A549 (cell line): ENCODE measurements at regions not wholly inside any gene's neighbourhood (a gene's known extent, or its start where the extent isn't known, plus 50 kb on each side); places are given as distances from the start of the nearest gene placed in this dataset.

ENCODE experiments used
- HDAC2 ChIP-seq: fragments of 200-600 bp; sonication (generic); IDR thresholded peaks from 2 replicates; pipeline ENCODE4 v1.6.1; 2016
- PHF8 ChIP-seq: fragments of 200-600 bp; sonication (generic); IDR thresholded peaks from 2 replicates; pipeline ENCODE4 v1.6.1; 2016; ENCODE audit warnings: low read depth, mild to moderate bottlenecking, antibody characterized with exemption, moderate library complexity, borderline replicate concordance
- POLR2A ChIP-seq: IDR thresholded peaks from 2 replicates; pipeline ENCODE4 v1.6.1; 2012; ENCODE audit warnings: mild to moderate bottlenecking, low read length
- TF ChIP-seq, protein P1 (sequence below): fragments of >200 bp; sonication (Bioruptor Twin); formaldehyde crosslinking; IDR thresholded peaks from 3 replicates; pipeline ENCODE4 v1.5.1; 2016
- TF ChIP-seq, protein P2 (sequence below): fragments of 200-600 bp; sonication (generic); IDR thresholded peaks from 2 replicates; pipeline ENCODE4 v1.6.1; 2016; ENCODE audit warnings: antibody characterized with exemption, mild to moderate bottlenecking, moderate library complexity

DNA sequence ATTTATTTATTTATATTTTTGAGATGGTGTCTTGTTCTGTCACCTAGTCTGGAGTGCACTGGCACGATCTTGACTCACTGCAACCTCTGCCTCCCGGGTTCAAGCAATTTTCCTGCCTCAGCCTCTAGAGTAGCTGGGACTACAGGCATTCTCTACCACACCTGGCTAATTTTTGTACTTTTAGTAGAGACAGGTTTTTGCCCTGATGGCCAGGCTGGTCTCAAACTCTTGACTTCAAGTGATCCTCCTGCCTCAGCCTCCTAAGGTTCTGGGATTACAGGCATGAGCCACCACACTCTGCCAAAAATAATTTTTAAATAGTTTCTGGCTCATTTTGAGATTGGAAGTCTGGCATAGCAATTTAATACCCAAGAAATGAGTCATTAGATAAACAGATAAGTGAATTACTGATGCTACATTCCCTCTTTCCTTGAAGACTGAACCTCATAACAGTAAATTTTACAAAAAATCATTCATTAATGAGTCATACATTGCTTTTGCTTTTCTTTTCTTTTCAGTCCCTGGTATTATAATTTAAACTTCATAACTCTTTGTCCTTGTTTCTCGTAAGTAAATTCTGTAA lies 881.6 kb upstream of the PIK3C3 start:
- no peak for TF ChIP-seq HDAC2
- TF ChIP-seq, protein P1, sequence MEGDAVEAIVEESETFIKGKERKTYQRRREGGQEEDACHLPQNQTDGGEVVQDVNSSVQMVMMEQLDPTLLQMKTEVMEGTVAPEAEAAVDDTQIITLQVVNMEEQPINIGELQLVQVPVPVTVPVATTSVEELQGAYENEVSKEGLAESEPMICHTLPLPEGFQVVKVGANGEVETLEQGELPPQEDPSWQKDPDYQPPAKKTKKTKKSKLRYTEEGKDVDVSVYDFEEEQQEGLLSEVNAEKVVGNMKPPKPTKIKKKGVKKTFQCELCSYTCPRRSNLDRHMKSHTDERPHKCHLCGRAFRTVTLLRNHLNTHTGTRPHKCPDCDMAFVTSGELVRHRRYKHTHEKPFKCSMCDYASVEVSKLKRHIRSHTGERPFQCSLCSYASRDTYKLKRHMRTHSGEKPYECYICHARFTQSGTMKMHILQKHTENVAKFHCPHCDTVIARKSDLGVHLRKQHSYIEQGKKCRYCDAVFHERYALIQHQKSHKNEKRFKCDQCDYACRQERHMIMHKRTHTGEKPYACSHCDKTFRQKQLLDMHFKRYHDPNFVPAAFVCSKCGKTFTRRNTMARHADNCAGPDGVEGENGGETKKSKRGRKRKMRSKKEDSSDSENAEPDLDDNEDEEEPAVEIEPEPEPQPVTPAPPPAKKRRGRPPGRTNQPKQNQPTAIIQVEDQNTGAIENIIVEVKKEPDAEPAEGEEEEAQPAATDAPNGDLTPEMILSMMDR, result no peak
- TF ChIP-seq POLR2A, result no peak
- no peak for TF ChIP-seq PHF8
- TF ChIP-seq, protein P2, sequence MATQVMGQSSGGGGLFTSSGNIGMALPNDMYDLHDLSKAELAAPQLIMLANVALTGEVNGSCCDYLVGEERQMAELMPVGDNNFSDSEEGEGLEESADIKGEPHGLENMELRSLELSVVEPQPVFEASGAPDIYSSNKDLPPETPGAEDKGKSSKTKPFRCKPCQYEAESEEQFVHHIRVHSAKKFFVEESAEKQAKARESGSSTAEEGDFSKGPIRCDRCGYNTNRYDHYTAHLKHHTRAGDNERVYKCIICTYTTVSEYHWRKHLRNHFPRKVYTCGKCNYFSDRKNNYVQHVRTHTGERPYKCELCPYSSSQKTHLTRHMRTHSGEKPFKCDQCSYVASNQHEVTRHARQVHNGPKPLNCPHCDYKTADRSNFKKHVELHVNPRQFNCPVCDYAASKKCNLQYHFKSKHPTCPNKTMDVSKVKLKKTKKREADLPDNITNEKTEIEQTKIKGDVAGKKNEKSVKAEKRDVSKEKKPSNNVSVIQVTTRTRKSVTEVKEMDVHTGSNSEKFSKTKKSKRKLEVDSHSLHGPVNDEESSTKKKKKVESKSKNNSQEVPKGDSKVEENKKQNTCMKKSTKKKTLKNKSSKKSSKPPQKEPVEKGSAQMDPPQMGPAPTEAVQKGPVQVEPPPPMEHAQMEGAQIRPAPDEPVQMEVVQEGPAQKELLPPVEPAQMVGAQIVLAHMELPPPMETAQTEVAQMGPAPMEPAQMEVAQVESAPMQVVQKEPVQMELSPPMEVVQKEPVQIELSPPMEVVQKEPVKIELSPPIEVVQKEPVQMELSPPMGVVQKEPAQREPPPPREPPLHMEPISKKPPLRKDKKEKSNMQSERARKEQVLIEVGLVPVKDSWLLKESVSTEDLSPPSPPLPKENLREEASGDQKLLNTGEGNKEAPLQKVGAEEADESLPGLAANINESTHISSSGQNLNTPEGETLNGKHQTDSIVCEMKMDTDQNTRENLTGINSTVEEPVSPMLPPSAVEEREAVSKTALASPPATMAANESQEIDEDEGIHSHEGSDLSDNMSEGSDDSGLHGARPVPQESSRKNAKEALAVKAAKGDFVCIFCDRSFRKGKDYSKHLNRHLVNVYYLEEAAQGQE, result no peak
